H1 (cell line): ENCODE measurements at regions not wholly inside any gene's neighbourhood (a gene's known extent, or its start where the extent isn't known, plus 50 kb on each side); places are given as distances from the start of the nearest gene placed in this dataset.

Experiments
- MAFK ChIP-seq: IDR thresholded peaks from 2 replicates; pipeline ENCODE4 v1.6.1; 2012; ENCODE audit warnings: low read depth, mild to moderate bottlenecking, improper control_type of control experiment, low read length
- NRF1 ChIP-seq: IDR thresholded peaks from 2 replicates; pipeline ENCODE4 v1.6.1; 2011; ENCODE audit warnings: mild to moderate bottlenecking, low read depth, low read length, improper control_type of control experiment
- RXRA ChIP-seq: IDR thresholded peaks from 2 replicates; pipeline ENCODE4 v1.6.1; 2011; ENCODE audit warnings: low read depth, mild to moderate bottlenecking, low read length, moderate library complexity; ENCODE audit not compliant: insufficient read depth

GRCh38 chr16:86050111-86050510 is 151.1 kb downstream of the IRF8 start (continued):
- no peak for TF ChIP-seq MAFK
- TF ChIP-seq NRF1, result no peak
- TF ChIP-seq RXRA, result no peak
- TF ChIP-seq, all 59 proteins: peak for 0
